ENCODE measurements at regions not wholly inside any gene's neighbourhood (a gene's known extent, or its start where the extent isn't known, plus 50 kb on each side); places are given as distances from the start of the nearest gene placed in this dataset.

GRCh38 chr5:156164306-156164705, 162.7 kb upstream of the SGCD start:
- intact Hi-C loops (cut with DNase I) = no loop called here
- TF ChIP-seq, protein P1, sequence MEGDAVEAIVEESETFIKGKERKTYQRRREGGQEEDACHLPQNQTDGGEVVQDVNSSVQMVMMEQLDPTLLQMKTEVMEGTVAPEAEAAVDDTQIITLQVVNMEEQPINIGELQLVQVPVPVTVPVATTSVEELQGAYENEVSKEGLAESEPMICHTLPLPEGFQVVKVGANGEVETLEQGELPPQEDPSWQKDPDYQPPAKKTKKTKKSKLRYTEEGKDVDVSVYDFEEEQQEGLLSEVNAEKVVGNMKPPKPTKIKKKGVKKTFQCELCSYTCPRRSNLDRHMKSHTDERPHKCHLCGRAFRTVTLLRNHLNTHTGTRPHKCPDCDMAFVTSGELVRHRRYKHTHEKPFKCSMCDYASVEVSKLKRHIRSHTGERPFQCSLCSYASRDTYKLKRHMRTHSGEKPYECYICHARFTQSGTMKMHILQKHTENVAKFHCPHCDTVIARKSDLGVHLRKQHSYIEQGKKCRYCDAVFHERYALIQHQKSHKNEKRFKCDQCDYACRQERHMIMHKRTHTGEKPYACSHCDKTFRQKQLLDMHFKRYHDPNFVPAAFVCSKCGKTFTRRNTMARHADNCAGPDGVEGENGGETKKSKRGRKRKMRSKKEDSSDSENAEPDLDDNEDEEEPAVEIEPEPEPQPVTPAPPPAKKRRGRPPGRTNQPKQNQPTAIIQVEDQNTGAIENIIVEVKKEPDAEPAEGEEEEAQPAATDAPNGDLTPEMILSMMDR (IDR thresholded peaks at IDR 0.05) = no peak
- no peak for TF ChIP-seq POLR2A (IDR thresholded peaks at IDR 0.05)
- Histone ChIP-seq H3K9me3 (no peaks in the 10 kb centered on the region), H3K27ac (no peak overlapping the region), H3K36me3 (no peaks in the 10 kb centered on the region), H3K4me3 (no peak overlapping the region), H3K27me3 (no peaks in the 10 kb centered on the region), H3K4me1 (no peaks in the 10 kb centered on the region)
- DNase-seq (no peak), ATAC-seq (no peak)
- 75 to 83% (median 78%) methylated on average over 2 of the region's 2 CpGs for WGBS, 4 donors

DNA sequence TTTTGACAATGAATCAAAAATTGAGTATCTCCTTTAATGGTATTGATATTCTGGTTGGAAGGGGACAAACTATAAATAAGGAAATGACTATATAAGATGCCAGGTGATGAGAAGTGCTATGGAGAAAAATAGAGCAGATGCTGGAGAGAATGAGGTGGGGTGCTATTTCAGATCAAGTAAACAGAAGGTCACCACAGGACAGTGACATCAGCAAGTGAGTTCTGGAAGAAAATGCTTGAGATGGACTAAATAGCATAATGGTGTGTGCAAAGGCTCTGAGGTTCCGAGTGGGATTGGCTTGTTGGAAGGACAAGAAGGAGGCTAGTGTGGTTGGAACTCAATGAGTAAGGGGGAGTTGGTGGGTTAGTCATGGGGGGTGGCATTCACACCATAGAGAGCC, 157.5 kb upstream of the SGCD start:
- intact Hi-C loops (cut with DNase I) = no loop called here
- TF ChIP-seq POLR2A (IDR thresholded peaks at IDR 0.05) = no peak
- TF ChIP-seq, protein P1 (IDR thresholded peaks at IDR 0.05) = no peak
- no peaks in the 10 kb centered on the region for H3K9me3 ChIP-seq
- DNase-seq (no peak), ATAC-seq (no peak)
- H3K4me3 ChIP-seq = no peak overlapping the region
- no peaks in the 10 kb centered on the region for H3K27me3 ChIP-seq
- H3K4me1 ChIP-seq = peaks cover 0 to 3% (median 0%) of the 10 kb centered on the region in 12 donors
- WGBS, 4 donors = 76 to 97% (median 88%) methylated on average over 1 of the region's 1 CpG
- no peaks in the 10 kb centered on the region for H3K36me3 ChIP-seq
- no peak overlapping the region for H3K27ac ChIP-seq

DNA sequence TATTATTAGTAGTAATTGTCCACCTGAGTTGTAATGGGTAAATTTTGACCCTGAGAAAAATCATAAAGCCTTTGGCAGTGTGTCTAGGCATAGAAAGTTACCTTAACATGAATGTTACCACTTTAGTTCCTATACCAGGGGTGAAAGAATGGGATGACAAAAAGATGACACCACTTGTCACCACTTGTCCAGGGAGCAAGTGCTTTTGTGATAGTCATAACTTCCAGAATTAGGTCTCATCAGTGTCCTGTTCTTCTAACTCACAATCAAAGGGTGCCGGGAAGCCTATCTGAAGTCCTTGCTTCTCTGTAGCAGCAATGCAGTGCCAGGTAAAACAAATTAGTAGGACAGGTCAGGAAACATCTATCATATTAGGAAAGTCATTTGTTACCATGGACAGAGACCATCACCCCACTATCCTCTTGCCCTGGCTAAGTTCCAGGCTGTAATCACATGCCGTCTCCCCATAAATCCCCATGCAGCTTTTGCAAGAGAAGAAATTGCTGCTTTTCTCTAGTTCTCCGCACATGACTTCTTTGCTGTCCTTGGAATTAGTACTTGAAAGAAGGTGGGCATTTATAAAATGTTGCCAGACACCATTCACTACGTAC, 156.5 kb upstream of the SGCD start:
- 61 to 80% (median 72%) methylated on average over 4 of the region's 4 CpGs for WGBS, 4 donors
- TF ChIP-seq, protein P1 (IDR thresholded peaks at IDR 0.05) = no peak
- TF ChIP-seq POLR2A (IDR thresholded peaks at IDR 0.05) = no peak
- no peak overlapping the region for H3K27ac ChIP-seq
- peaks cover 0 to 3% (median 0%) of the 10 kb centered on the region in 12 donors for H3K4me1 ChIP-seq
- no peaks in the 10 kb centered on the region for H3K27me3 ChIP-seq
- no peaks in the 10 kb centered on the region for H3K36me3 ChIP-seq
- H3K9me3 ChIP-seq = no peaks in the 10 kb centered on the region
- no peak for DNase-seq
- no peak overlapping the region for H3K4me3 ChIP-seq
- no peak for ATAC-seq
- intact Hi-C loops (cut with DNase I) = no loop called here

GRCh38 chr5:156174225-156174624, 152.7 kb upstream of the SGCD start:
- DNase-seq (no peak), ATAC-seq (peak in 3 of 4 donors; percentile 40 to 58 (median 57))
- TF ChIP-seq, protein P1 (IDR thresholded peaks at IDR 0.05) = no peak
- TF ChIP-seq POLR2A (IDR thresholded peaks at IDR 0.05) = no peak
- H3K36me3 ChIP-seq = no peaks in the 10 kb centered on the region
- H3K27me3 ChIP-seq = no peaks in the 10 kb centered on the region
- WGBS, 4 donors = 36 to 46% (median 44%) methylated on average over 2 of the region's 2 CpGs
- H3K4me3 ChIP-seq = no peak overlapping the region
- peaks cover 0 to 4% (median 0%) of the 10 kb centered on the region in 12 donors for H3K4me1 ChIP-seq
- no peaks in the 10 kb centered on the region for H3K9me3 ChIP-seq
- intact Hi-C loops (cut with DNase I) = no loop called here
- peak overlapping the region in 1 of 12 donors; percentile 15 for H3K27ac ChIP-seq
